Activated CD8-positive, alpha-beta T cell treated with anti-CD3 and anti-CD28 coated beads, Interleukin-2, amount 10 ng/mL, durations not matched to agents 7 days and 5 days (primary cell): ENCODE measurements at regions not wholly inside any gene's neighbourhood (a gene's known extent, or its start where the extent isn't known, plus 50 kb on each side); places are given as distances from the start of the nearest gene placed in this dataset.

ENCODE experiments used
- ATAC-seq: fragments of 150-1000 bp; cut with Tn5 transposase; one replicate; pipeline ENCODE4 v1.10.0; 2021; ENCODE audit warnings: moderate library complexity
- CTCF ChIA-PET: fragments of 350-600 bp; sonication (Branson Sonifier 250); formaldehyde crosslinking; loops from one replicate; lab custom pipeline; 2021; ENCODE audit warnings: antibody characterized with exemption; lab: Charles Lee
- POLR2A ChIA-PET: fragments of 350-600 bp; sonication (Branson Sonifier 250); formaldehyde crosslinking; loops from one replicate; lab custom pipeline; 2021; ENCODE audit warnings: antibody characterized with exemption; lab: Charles Lee
- DNase-seq: peaks from one replicate; pipeline ENCODE4 v3.0.0-alpha.2; 2020
- H3K27ac Mint-ChIP-seq: one replicate; pipeline ENCODE4 v1.8.0; 2021; ENCODE audit warnings: mild to moderate bottlenecking, mixed read lengths
- H3K27me3 Mint-ChIP-seq: one replicate; pipeline ENCODE4 v1.8.0; 2021; ENCODE audit warnings: low read depth, mixed read lengths
- H3K36me3 Mint-ChIP-seq: one replicate; pipeline ENCODE4 v1.8.0; 2021; ENCODE audit warnings: low read depth, mixed read lengths
- H3K4me1 Mint-ChIP-seq: one replicate; pipeline ENCODE4 v1.8.0; 2021; ENCODE audit warnings: low read depth, mixed read lengths
- H3K4me3 Mint-ChIP-seq: one replicate; pipeline ENCODE4 v1.8.0; 2021; ENCODE audit warnings: mild to moderate bottlenecking, mixed read lengths
- H3K9me3 Mint-ChIP-seq: one replicate; pipeline ENCODE4 v1.8.0; 2022; ENCODE audit warnings: mixed read lengths; ENCODE audit not compliant: insufficient read depth

GRCh38 chr22:48643066-48643731 lies 1184.5 kb downstream of the BRD1 start:
- POLR2A ChIA-PET = no interaction called here
- Mint-ChIP-seq H3K9me3 (no peaks in the 10 kb centered on the region), H3K4me3 (no peak overlapping the region), H3K27me3 (no peaks in the 10 kb centered on the region), H3K27ac (no peak overlapping the region), H3K4me1 (peaks cover 7% of the 10 kb centered on the region), H3K36me3 (no peaks in the 10 kb centered on the region)
- DNase-seq (no peak), ATAC-seq (no peak)
- CTCF ChIA-PET = no interaction called here

DNA sequence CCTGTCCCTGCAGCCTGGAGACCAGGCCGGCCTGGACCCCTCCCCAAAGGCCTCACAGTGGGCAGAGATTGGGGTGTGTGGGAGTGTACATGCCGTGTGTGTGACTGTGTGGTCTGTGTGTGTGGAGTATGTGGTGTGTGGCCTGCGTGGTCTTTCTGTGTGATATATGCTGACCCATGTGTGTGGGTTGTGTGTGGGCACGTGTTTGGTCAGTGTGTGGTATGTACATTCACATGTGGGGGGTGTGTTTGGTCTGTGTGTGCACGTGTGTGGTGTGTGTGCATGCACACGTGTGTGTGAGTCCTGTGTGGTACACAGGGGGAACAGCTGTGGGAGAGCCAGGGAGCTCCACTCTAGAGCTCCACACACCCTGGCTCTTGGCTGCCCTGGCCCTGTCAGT lies 1185.1 kb downstream of the BRD1 start:
- peaks cover 7% of the 10 kb centered on the region for H3K4me1 Mint-ChIP-seq
- ChIA-PET POLR2A (no interaction called here), CTCF (no interaction called here)
- H3K9me3 Mint-ChIP-seq = no peaks in the 10 kb centered on the region
- H3K36me3 Mint-ChIP-seq = no peaks in the 10 kb centered on the region
- no peak overlapping the region for H3K4me3 Mint-ChIP-seq
- ATAC-seq = no peak
- H3K27ac Mint-ChIP-seq = no peak overlapping the region
- no peak for DNase-seq
- no peaks in the 10 kb centered on the region for H3K27me3 Mint-ChIP-seq

GRCh38 chr22:48641906-48642475 lies 1185.7 kb downstream of the BRD1 start:
- POLR2A ChIA-PET = no interaction called here
- no peak overlapping the region for H3K27ac Mint-ChIP-seq
- CTCF ChIA-PET = no interaction called here
- no peaks in the 10 kb centered on the region for H3K9me3 Mint-ChIP-seq
- no peak overlapping the region for H3K4me3 Mint-ChIP-seq
- no peaks in the 10 kb centered on the region for H3K27me3 Mint-ChIP-seq
- no peak for ATAC-seq
- peaks cover 7% of the 10 kb centered on the region for H3K4me1 Mint-ChIP-seq
- H3K36me3 Mint-ChIP-seq = no peaks in the 10 kb centered on the region
- no peak for DNase-seq

DNA sequence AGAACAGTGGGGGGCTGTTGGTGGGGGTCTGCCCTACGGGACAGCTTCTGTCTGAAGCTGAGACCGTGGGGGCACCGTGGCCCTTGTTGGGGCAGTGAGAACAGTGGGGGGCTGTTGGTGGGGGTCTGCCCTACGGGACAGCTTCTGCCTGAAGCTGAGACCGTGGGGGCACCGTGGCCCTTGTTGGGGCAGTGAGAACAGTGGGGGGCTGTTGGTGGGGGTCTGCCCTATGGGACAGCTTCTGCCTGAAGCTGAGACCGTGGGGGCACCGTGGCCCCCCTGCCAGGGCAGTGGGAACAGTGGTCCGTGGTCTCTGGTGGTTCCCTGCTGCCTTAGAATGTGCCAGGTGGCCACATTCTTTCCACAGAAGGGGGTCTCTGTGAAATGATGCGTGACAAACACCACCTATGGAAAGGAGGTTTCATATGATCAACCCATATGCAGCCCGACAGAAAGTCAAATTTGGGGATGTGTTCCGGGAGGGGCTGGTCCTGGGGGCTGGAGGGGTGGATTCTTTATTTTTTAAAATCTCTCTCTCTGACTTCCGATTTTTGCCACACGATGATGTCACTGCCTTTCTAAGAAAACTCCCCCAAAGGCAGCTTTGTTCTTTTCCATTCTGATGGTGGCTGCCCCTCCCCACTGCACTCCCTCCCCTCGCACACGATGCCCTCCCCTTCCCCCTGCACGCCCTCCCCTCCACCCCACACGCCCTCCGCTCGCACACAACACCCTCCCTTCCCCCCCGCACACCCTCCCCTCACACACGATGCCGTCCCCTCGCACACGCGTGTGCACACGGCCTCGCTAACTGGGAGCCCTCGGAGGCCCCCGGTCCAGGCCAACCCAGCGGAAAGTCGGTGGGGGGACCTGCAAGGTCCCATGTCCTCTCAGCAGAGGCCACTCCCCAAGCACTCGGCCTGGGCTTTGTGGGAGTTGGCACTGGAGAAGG lies 1186.5 kb downstream of the BRD1 start:
- ChIA-PET CTCF (no interaction called here), POLR2A (interaction anchor here (0.6 kb wide), 1 partner anchor 1372 kb away, joined by 3 read pairs; no protein-coding TSS in a partner anchor)
- Mint-ChIP-seq H3K27me3 (no peaks in the 10 kb centered on the region), H3K36me3 (no peaks in the 10 kb centered on the region), H3K4me1 (peaks cover 13% of the 10 kb centered on the region), H3K9me3 (no peaks in the 10 kb centered on the region), H3K27ac (no peak overlapping the region), H3K4me3 (no peak overlapping the region)
- DNase-seq = peak; percentile 34
- peak; percentile 36 for ATAC-seq

GRCh38 chr22:48639896-48640748 lies 1187.6 kb downstream of the BRD1 start:
- CTCF ChIA-PET = no interaction called here

GRCh38 chr22:48639021-48639795 lies 1188.5 kb downstream of the BRD1 start:
- no peaks in the 10 kb centered on the region for H3K9me3 Mint-ChIP-seq
- H3K4me1 Mint-ChIP-seq = peaks cover 19% of the 10 kb centered on the region
- ChIA-PET POLR2A (no interaction called here), CTCF (no interaction called here)
- DNase-seq (no peak), ATAC-seq (no peak)
- no peak overlapping the region for H3K27ac Mint-ChIP-seq
- no peak overlapping the region for H3K4me3 Mint-ChIP-seq
- H3K36me3 Mint-ChIP-seq = no peaks in the 10 kb centered on the region
- no peaks in the 10 kb centered on the region for H3K27me3 Mint-ChIP-seq

More at GRCh38 chr22:48639896-48640748, 1187.6 kb downstream of the BRD1 start:
- H3K9me3 Mint-ChIP-seq = no peaks in the 10 kb centered on the region
- DNase-seq (no peak), ATAC-seq (no peak)
- no peak overlapping the region for H3K27ac Mint-ChIP-seq
- H3K4me1 Mint-ChIP-seq = peaks cover 21% of the 10 kb centered on the region
- H3K4me3 Mint-ChIP-seq = no peak overlapping the region
- POLR2A ChIA-PET = no interaction called here
- H3K36me3 Mint-ChIP-seq = no peaks in the 10 kb centered on the region
- no peaks in the 10 kb centered on the region for H3K27me3 Mint-ChIP-seq

- Mint-ChIP-seq H3K4me3 (no peak overlapping the region), H3K27me3 (no peaks in the 10 kb centered on the region), H3K36me3 (no peaks in the 10 kb centered on the region), H3K9me3 (no peaks in the 10 kb centered on the region), H3K27ac (no peak overlapping the region), H3K4me1 (peaks cover 16% of the 10 kb centered on the region)
- ATAC-seq = no peak
- CTCF ChIA-PET = no interaction called here
- POLR2A ChIA-PET = no interaction called here
- no peak for DNase-seq
Measured at GRCh38 chr22:48637231-48637630, 1190.4 kb downstream of the BRD1 start.

GRCh38 chr22:48636746-48637145 lies 1190.9 kb downstream of the BRD1 start:
- H3K4me3 Mint-ChIP-seq = no peak overlapping the region
- DNase-seq = no peak
- H3K36me3 Mint-ChIP-seq = no peaks in the 10 kb centered on the region
- POLR2A ChIA-PET = no interaction called here
- no peaks in the 10 kb centered on the region for H3K27me3 Mint-ChIP-seq
- CTCF ChIA-PET = no interaction called here
- no peaks in the 10 kb centered on the region for H3K9me3 Mint-ChIP-seq
- peaks cover 16% of the 10 kb centered on the region for H3K4me1 Mint-ChIP-seq
- no peak overlapping the region for H3K27ac Mint-ChIP-seq
- no peak for ATAC-seq

GRCh38 chr22:48635816-48636215 lies 1191.9 kb downstream of the BRD1 start:
- H3K27ac Mint-ChIP-seq = no peak overlapping the region
- no peaks in the 10 kb centered on the region for H3K27me3 Mint-ChIP-seq
- H3K9me3 Mint-ChIP-seq = no peaks in the 10 kb centered on the region
- no peak for ATAC-seq
- POLR2A ChIA-PET = no interaction called here
- CTCF ChIA-PET = no interaction called here
- H3K4me3 Mint-ChIP-seq = no peak overlapping the region
- H3K4me1 Mint-ChIP-seq = peaks cover 14% of the 10 kb centered on the region
- DNase-seq = peak; percentile 22
- H3K36me3 Mint-ChIP-seq = no peaks in the 10 kb centered on the region

DNA sequence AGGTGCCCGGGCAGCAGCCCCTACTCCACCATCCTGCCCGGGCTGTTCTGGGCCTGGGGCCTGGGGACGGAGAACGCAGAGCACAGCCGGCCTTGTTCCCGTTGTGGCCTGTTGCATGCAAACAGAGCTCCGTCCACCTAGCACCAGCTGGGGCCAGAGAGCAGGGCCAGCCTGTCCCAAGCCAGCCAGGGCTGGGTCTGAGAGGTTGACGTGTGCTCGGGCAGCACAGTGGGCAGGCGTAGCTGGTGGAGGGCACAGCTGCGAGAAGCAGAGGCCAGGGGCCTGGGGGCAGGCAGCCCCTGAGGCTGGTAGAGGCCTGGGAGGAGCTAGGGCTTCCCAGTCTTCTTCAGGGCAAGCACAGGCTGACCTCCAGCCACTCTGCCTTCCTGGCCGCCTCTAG lies 1192.6 kb downstream of the BRD1 start:
- Mint-ChIP-seq H3K9me3 (no peaks in the 10 kb centered on the region), H3K27me3 (no peaks in the 10 kb centered on the region), H3K27ac (no peak overlapping the region), H3K36me3 (no peaks in the 10 kb centered on the region), H3K4me1 (peaks cover 14% of the 10 kb centered on the region), H3K4me3 (no peak overlapping the region)
- DNase-seq (no peak), ATAC-seq (no peak)
- POLR2A ChIA-PET = no interaction called here
- CTCF ChIA-PET = no interaction called here
